ENCODE measurements at regions not wholly inside any gene's neighbourhood (a gene's known extent, or its start where the extent isn't known, plus 50 kb on each side); places are given as distances from the start of the nearest gene placed in this dataset.
"Not testable (repeated sequence)": the region's sequence is repeated elsewhere in the genome, so short reads cannot be mapped to it uniquely, and the experiment has no call there.

DNA sequence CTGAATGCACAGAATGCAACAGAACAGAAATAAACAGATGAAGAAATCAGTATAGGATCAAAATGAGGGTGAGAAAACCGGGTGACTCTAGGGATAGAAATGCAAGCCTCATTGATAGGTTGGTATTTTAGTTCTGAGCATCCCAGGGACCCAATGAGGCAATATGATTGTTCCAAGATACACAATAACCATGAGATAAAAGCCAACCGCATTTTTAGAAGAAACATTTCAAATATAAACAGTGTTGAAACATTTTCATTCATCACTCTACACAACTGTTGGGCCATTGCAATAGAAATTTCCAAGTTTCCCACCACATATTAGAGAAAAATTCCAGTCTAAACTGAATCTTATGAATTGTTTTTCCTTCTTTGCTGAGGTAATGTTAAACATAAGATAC is 452.3 kb upstream of the PTGER4 start:
- DNase-seq (ENCODE audit: low read depth in 2 of 3, low spot score in 2 of 3): no peak

DNA sequence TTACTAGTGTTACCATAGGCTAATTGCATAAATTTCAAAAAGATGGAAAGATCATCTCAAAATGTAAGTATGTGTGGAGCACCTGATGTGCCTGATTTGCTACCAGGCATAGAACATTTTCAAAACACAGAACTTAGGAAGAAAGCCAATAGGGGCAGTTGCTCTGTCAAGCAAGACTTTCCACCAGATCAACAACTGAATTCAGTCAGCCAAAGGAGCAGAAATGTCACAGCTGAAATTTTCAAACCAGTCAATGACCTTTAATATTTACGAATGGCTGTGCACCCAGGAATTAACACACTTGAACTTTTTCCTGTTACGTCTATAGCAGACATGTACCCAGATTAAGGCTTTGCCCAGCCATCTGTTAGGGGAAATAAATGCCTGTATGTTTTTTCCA is 452.8 kb upstream of the PTGER4 start:
- DNase-seq (ENCODE audit: low read depth in 2 of 3, low spot score in 2 of 3): no peak

DNA sequence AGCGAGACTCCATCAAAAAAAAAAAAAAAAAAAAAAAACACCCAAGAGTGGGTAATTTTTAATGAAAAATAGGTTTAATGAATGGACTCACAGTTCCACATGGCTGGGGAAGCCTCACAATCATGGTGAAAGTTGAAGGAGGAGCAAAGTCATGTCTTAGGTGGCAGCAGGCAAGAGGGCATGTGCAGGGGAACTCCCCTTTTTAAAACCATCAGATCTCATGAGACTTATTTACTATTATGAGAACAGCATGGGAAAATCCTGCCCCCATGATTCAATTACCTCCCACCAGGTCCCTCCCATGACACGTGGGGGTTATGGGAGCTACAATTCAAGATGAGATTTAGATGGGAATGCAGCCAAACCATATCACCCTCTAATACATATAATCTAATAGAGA is 454.6 kb upstream of the PTGER4 start:
- DNase-seq (ENCODE audit: low read depth in 2 of 3, low spot score in 2 of 3): not testable (repeated sequence)

DNA sequence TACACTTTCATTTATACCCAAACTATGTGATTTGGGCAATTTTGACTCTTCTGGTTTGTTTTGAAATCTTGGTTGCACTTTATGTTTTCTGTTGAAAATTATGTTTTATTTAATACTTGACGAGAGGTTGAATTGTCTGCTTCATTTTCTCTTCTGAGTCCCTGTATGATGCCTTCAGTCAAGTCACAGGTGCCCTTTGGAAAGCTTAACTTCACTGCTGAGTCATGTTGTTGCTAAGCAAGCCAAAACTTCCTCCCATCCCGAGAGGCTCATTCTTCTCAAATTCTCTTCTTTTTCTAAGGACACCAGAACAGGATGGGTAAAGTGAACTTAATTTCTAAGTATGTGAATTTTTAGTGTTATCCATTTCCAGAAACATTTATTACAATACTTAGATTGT is 455.3 kb upstream of the PTGER4 start:
- DNase-seq (ENCODE audit: low read depth in 2 of 3, low spot score in 2 of 3): no peak

DNA sequence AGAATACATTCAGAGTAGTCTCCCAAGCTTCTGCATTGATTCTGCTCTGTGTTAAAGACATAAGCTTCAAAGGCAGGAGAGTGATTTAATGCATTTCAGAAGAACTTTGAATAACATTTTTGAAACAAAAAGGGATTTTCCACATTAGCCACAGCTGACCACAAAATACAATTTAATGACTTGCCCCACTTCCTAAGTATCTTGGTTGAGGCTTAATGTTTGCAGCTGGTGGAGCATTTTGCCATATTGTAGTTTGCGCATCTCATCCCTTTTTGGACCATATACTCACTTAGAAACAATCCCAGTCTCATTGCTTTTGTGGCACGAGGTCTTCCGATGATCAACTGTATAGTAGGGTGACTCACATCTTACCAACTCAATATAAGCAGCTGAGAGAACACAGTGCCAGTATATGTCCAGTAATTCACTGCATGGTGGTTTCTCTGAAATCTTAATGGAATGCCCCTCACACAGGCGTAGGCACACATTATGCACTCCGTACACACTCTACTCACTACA is 455.8 kb upstream of the PTGER4 start:
- no peak for DNase-seq (ENCODE audit: low read depth in 2 of 3, low spot score in 2 of 3)

DNA sequence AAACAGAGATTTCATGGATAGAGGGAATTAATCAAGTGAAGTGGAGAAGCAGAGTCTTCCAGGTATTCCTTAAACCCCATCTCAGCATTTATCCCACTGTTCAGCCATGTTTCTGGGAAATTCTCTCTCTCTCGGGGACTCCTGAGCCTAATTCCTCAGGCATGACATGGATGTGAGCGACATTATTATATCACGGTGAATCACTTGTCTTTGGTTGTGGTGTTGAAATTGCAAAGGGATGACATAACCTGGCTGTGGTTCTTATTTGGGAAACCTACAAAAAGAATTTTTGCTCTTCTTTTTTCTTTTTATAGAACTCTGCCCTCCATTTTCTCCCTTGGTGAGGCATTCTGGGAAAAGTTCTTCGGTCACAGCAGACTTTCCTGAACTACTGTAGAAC is 457.9 kb upstream of the PTGER4 start:
- no peak for DNase-seq (ENCODE audit: low read depth in 2 of 3, low spot score in 2 of 3)

DNA sequence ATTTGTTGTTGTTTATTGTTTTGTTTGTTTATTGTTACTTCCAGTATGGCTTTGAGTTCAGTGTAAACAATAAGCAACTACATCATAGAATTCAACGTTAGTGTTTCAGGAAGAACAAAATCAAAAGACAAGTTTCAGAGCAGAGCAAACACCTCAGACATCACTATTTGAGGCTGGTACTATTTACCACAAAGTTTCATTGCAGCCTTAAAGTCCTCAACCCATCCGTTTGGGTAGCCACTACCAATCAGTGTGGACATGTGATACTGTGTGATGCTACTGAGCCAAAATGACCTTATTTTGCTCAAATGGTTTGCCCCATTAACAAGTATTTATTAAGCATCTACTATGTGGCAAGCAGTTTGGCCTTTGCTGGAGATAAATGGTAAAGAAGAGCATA is 458.5 kb upstream of the PTGER4 start:
- DNase-seq (ENCODE audit: low read depth in 2 of 3, low spot score in 2 of 3): no peak

DNA sequence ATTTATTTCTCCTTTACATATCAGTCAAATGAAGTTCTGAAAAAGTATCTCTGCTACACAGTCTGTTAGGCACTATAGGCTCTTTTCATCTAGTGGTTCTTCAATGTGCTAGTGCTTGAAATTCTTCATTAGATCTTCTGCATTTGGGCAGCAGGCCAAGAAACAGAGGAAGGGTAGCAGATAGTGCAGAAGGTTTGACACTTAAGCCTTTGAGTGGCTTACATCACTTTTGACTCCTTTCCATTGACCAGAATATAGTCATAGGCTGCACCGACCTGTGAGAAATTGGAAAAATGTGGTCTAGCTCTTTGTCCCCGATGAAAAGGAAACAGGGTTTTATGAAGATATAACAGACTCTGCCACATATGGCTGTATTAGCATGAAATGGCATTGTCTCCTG is 459.5 kb upstream of the PTGER4 start:
- DNase-seq (ENCODE audit: low read depth in 2 of 3, low spot score in 2 of 3): no peak

DNA sequence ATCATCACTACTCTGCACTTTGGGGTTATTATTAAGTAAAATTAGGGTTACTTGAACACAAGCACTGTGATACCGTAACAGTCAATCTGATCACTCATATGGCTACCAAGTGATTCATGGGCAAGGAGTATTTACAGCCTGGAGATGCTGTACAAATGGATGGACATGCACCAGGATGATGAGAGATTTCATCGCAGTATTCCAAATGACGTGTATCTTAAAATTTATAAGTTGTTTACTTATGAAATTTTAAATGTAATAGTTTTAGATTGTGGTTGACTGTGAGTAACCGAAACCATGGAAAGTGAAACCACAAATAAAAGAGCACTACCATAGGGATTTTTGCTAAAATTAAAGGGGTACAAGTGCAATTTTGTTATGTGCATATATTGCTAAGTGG is 462.2 kb upstream of the PTGER4 start:
- DNase-seq (ENCODE audit: low read depth in 2 of 3, low spot score in 2 of 3): no peak

DNA sequence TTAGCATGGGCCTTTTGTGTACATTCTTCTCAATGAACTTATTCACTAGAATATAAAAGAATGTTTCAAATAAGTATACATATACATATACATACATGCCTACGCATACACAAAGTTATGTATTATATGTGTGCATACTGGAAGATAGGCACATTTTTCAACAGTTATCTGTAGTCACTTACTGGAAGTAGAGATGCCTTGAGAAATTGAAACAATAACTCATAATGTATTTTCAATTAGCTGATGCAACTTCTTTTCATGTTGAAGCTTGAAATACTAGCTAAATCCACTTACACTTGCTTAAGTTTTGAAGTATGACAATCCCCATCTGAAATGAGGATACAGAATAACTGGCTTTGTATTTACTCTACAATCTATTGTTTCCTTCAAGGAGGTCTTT is 469.0 kb upstream of the PTGER4 start:
- DNase-seq (ENCODE audit: low read depth in 2 of 3, low spot score in 2 of 3): no peak

DNA sequence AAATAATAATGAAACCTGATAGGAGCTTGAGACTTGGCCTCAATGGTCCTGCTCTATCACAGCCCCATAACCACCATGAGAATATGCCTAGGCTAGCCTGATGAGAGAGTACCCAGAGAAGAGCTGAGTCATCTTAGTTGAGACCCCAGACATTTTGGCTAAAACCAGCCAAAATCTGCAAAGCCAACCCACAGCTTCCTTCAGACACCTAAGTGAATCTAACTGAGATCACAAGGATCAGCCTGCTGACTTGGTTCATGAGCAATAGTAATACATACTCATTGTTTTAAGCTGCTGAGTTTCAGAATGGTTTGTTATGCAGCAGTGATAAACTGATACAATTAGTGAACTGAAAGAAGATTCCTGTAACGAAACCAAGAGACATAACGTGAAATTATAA is 473.7 kb upstream of the PTGER4 start:
- no peak for DNase-seq (ENCODE audit: low read depth in 2 of 3, low spot score in 2 of 3)

DNA sequence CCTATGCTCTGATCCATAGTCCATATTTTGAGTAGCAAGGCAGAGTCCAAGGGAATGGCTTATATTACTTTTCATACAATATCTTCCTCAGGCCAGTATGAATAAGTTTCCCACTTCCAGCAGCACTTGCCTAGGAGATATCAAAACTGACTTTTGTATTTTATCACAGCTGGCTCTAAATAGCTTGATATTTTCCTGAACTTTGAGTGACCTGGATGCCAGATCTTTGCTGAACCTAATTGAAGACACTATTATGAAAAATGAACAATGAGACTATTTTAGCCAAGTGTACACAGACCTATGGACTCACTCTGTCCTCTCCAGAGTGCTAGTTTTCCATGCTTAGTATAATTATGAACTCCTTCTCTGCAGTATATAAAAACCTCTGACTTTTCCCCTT is 475.6 kb upstream of the PTGER4 start:
- DNase-seq (ENCODE audit: low read depth in 2 of 3, low spot score in 2 of 3): no peak

DNA sequence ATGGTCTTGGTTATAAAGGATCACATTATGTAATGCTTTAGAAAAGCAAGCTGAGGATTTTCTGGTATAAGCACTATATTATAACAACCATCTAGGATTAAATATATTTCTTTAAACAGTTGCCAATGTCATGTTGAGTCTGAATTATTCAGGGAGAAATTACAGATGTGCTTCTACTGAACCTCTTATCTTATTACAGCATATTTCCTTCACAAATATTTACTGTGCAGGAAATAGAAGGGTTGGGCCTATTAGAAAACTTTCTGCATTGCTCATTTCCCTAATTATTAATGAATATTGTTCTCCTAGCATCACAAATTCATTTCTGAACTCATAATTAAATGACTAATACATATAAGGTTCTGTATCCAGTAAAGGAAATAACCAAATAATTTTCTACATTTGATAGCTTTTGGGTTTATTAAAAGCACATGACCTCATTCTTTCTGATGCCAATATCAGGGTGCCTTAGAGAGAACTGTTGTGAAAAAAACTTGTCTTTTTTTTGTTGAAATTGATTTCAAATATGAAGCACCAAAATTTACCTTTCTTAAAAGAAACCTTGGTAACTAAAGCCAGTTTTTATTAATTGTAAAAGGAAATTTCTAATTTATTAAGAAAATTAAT is 476.8 kb upstream of the PTGER4 start:
- DNase-seq (ENCODE audit: low read depth in 2 of 3, low spot score in 2 of 3): no peak

DNA sequence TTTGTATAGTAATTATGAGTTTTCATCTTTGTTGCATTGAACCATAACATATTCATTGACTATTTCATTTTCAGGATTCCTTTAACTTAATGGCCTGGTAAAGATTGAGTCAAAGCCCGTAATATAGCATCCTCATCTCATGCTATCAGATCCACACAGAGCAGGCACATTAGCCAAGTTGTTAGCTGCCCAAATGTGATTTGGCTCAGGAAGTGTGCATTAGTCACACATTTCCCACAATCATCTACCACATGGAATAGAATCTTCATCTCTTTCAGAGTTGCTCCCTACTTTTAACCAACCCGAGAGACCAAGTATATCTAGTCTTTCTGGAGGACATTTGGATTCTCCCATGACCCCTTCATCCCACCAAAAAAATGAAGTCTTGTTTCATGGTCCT is 481.0 kb upstream of the PTGER4 start:
- no peak for DNase-seq (ENCODE audit: low read depth in 2 of 3, low spot score in 2 of 3)

DNA sequence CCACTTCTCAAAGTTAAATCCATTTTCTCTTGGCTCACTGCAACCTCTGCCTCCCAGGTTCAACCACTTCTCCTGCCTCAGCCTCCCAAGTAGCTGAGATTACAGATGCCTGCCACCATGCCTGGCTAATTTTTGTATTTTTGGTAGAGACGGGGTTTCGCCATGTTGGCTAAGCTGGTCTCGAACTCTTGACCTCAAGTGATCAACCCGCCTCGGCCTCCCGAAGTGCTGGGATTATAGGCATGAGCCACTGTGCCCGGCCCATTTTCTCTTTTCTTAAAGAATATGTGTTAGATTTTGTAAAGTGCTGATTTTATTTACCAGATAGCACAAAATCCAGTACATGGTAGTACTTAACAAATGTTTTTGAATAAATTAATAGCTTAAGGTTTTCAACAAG is 484.1 kb upstream of the PTGER4 start:
- not testable (repeated sequence) for DNase-seq (ENCODE audit: low read depth in 2 of 3, low spot score in 2 of 3)

DNA sequence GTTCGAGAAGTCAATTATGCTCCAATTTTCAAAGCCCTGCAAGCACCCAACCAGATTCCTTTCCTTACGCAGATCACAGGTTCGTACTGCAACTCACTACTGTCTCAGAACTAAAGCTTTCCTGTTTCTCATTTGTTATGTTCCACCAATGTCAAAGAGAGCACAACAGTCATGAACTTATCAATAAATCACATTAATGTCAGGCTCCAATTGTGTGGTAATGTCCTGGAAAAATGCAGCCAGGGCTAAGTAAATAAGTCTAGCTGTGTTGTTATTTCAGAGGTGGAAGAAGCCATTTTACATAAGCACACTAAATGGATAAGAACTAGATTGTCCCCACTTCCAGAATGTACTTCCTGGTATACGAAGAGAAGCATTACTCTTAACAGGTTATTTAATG is 488.6 kb upstream of the PTGER4 start:
- no peak for DNase-seq (ENCODE audit: low read depth in 2 of 3, low spot score in 2 of 3)

DNA sequence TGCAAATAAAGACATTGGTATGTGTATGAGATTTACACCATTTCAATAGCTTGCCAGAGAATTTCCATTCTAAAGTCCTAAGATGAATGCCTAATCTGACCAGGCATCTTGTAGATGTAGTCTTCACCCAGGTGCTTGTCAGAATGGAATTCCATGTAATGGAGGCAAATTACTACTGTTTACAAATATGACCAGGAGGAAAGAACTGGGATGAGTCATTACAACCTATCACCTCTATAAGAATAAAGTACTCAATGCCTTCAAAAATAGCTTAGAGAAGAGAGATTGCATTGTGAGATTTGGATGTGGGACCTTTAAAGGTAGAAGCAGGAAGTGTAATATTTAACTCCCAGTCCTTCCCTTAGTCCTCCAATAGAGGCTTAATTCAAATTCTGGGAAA is 507.0 kb upstream of the PTGER4 start:
- DNase-seq (ENCODE audit: low read depth in 2 of 3, low spot score in 2 of 3): no peak

DNA sequence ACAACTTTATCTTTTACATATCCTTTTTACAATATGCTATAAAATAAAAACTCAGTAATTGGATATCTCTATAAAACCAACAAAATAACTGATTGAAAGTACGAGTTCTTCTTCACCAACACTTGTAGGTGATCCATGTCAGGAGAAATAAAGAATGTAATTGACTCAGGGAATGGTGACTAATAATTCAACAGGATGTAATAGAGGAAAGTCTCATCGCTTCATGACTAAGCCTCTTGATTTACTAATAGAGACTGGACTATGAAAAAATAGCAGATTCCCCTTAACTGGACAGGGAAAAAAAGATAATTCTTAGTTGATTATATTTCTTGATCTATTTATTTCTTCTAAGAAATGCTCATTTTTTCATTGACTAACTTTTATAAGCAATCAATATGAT is 507.7 kb upstream of the PTGER4 start:
- DNase-seq (ENCODE audit: low read depth in 2 of 3, low spot score in 2 of 3): no peak

DNA sequence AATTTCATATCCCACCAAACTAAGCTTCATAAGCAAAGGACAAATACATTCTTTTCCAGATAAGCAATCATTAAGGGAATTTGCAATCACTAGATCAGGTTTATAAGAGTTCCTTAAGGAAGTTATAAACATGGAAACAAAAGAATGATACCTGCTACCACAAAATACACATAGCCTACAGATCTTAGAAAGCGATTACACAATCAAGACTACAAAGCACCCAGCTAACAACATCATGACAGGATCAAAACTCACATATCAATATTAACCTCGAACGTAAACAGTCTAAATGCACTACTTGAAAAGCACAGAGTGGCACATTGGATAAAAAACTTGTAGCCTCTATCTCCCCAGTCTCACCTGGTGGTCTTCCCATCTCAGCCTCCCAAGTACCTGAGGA is 512.4 kb upstream of the PTGER4 start:
- no peak for DNase-seq (ENCODE audit: low read depth in 2 of 3, low spot score in 2 of 3)

DNA sequence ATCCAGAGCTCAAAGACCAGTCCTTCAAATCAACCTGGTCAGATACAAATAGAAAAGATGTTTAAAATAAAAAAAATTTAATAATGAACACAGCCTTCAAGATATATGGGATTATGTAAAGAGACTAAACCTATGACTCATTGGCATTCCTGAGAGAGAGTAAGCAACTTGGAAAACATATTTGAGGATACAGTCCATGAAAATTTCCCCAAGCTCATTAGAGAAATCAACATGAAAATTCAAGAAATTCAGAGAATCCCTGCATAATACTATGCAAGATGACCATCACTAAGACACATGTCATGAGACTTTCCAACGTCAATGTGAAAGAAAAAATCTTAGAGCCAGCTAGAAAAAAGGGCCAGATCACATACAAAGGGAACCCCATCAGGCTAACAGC is 512.9 kb upstream of the PTGER4 start:
- DNase-seq (ENCODE audit: low read depth in 2 of 3, low spot score in 2 of 3): no peak

DNA sequence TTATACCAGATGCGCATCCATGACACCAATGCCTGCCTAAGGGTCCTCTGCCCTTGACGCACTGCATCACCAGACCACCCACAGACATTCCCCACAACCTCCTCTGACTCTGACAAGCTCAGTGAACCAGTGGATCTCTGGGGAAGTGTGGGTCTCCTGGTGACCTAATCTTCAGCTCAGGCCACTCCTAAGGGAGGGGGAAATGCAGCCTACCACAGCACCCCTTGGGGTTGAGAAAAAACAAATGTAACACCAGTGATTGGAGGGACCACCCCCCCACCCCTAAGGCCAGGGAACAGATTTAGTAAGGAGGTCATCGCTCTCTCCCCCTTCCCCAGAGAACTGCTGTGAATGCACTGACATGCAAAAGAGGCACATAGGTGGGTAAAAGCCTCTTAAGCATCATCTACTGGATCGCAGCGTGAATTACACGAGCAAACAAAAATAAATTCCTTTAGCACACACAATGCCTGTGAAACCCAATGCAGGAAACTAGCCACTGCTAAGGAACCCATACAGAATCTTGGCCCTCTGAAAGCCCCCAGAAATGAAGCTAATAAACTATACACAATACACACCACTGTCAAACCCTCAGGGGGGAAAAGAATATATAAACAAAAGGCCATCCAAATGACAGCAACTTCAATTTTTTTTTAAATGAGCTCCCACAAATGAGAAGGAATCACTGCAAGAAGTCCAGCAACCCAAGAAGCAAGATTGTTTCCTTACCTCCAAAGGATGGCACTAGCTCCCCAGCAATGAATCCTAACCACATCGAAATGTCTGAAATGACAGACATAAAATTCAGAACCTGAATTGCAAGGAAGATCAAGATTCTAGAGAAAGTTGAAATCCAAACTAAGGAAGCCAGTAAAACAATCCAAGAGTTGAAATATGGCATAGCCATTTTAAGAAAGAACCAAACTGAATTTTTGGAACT is 513.7 kb upstream of the PTGER4 start:
- DNase-seq (ENCODE audit: low read depth in 2 of 3, low spot score in 2 of 3): no peak

DNA sequence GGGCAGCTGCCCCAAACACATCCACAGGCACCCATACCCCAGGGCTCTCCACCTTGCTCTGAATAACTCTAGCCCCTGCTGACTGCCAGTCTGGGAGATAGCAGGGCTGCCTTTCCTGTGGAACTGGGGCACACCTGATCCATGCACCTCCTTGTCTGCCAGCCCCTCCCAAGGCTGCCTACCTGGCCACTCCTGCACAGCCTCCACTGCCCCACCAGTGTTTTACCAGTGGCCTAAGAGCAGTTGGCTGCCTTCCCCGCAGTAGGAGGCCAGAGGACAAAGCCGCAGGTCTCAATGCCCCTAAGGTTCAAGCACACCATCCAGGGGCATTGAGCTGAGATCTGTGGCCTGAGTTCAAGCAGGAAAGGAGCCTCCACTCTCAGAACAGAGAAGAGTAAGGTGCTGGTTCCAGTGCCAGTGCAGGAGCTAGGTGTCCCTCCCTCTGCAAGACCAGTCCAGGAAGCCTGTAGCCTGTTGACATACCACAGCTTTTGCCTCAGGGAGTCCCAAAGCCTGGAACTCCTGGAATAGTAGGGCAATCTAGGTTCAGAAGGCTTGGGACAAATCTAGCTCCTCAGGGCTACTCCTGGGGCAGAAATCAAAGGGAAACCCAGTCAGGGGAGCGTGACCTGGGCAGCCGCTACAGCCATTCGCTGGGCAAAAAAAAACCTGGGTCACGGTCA is 514.5 kb upstream of the PTGER4 start:
- DNase-seq (ENCODE audit: low read depth in 2 of 3, low spot score in 2 of 3): no peak

Data from activated CD8-positive, alpha-beta memory T cell treated with anti-CD3 and anti-CD28 coated beads for 48 hours (primary cell).